Nephron progenitor cell (in vitro differentiated cells): ENCODE measurements at regions not wholly inside any gene's neighbourhood (a gene's known extent, or its start where the extent isn't known, plus 50 kb on each side); places are given as distances from the start of the nearest gene placed in this dataset.
A peak's percentile ranks its signal among the peaks of the same experiment; 100 is the strongest.
"Not testable (repeated sequence)": the region's sequence is repeated elsewhere in the genome, so short reads cannot be mapped to it uniquely, and the experiment has no call there.

Source experiments
- DNase-seq: peaks from one replicate; pipeline ENCODE4 v3.0.0; 2021
- H3K27ac Mint-ChIP-seq: 2 replicates; pipeline ENCODE4 v1.8.0; 2021; ENCODE audit warnings: mild to moderate bottlenecking, moderate library complexity, mixed read lengths
- H3K27me3 Mint-ChIP-seq: 2 replicates; pipeline ENCODE4 v1.8.0; 2021; ENCODE audit warnings: mild to moderate bottlenecking, low read depth, mixed read lengths; ENCODE audit not compliant: poor library complexity
- H3K36me3 Mint-ChIP-seq: 2 replicates; pipeline ENCODE4 v1.8.0; 2021; ENCODE audit warnings: low read depth, mixed read lengths
- H3K4me1 Mint-ChIP-seq: 2 replicates; pipeline ENCODE4 v1.8.0; 2021; ENCODE audit warnings: mixed read lengths
- H3K4me3 Mint-ChIP-seq: 2 replicates; pipeline ENCODE4 v1.8.0; 2021; ENCODE audit warnings: mild to moderate bottlenecking, moderate library complexity, mixed read lengths
- H3K9me3 Mint-ChIP-seq: 2 replicates; pipeline ENCODE4 v1.8.0; 2021; ENCODE audit warnings: mild to moderate bottlenecking, moderate library complexity, mixed read lengths
- CTCF ChIP-seq: fragments of 200-600 bp; sonication (generic); IDR thresholded peaks from 2 replicates; pipeline ENCODE4 v1.5.0; 2021; ENCODE audit warnings: antibody characterized with exemption

GRCh38 chr5:163894645-163895044, 389.2 kb downstream of the MAT2B start:
- no peak overlapping the region for H3K27ac Mint-ChIP-seq
- H3K4me3 Mint-ChIP-seq: no peak overlapping the region
- no peaks in the 10 kb centered on the region for H3K4me1 Mint-ChIP-seq
- H3K27me3 Mint-ChIP-seq: no peaks in the 10 kb centered on the region
- H3K9me3 Mint-ChIP-seq: no peaks in the 10 kb centered on the region
- TF ChIP-seq CTCF: no peak
- no peak for DNase-seq
- no peaks in the 10 kb centered on the region for H3K36me3 Mint-ChIP-seq

GRCh38 chr5:163898873-163899272, 393.5 kb downstream of the MAT2B start:
- H3K36me3 Mint-ChIP-seq: no peaks in the 10 kb centered on the region
- H3K4me1 Mint-ChIP-seq: no peaks in the 10 kb centered on the region
- no peak overlapping the region for H3K4me3 Mint-ChIP-seq
- H3K27ac Mint-ChIP-seq: no peak overlapping the region
- peaks cover 19% of the 10 kb centered on the region for H3K9me3 Mint-ChIP-seq
- TF ChIP-seq CTCF: no peak
- no peaks in the 10 kb centered on the region for H3K27me3 Mint-ChIP-seq
- DNase-seq: no peak

- not testable (repeated sequence) for H3K9me3 Mint-ChIP-seq, H3K4me1 Mint-ChIP-seq, H3K36me3 Mint-ChIP-seq, H3K27me3 Mint-ChIP-seq, H3K4me3 Mint-ChIP-seq, DNase-seq, H3K27ac Mint-ChIP-seq
Observed at GRCh38 chr5:163907783-163908182, 402.4 kb downstream of the MAT2B start.

GRCh38 chr5:163908253-163908652, 402.8 kb downstream of the MAT2B start:
- Mint-ChIP-seq H3K4me1 (no peaks in the 10 kb centered on the region), H3K27ac (peak overlapping the region; percentile 28), H3K4me3 (no peak overlapping the region), H3K36me3 (no peaks in the 10 kb centered on the region), H3K9me3 (no peaks in the 10 kb centered on the region), H3K27me3 (no peaks in the 10 kb centered on the region)
- no peak for TF ChIP-seq CTCF
- DNase-seq: no peak

GRCh38 chr5:163910226-163910625, 404.8 kb downstream of the MAT2B start:
- H3K9me3 Mint-ChIP-seq: no peaks in the 10 kb centered on the region
- DNase-seq: no peak
- H3K27ac Mint-ChIP-seq: no peak overlapping the region
- no peaks in the 10 kb centered on the region for H3K27me3 Mint-ChIP-seq
- no peak for TF ChIP-seq CTCF
- H3K36me3 Mint-ChIP-seq: no peaks in the 10 kb centered on the region
- H3K4me3 Mint-ChIP-seq: no peak overlapping the region
- peaks cover 11% of the 10 kb centered on the region for H3K4me1 Mint-ChIP-seq

- Mint-ChIP-seq H3K27me3 (no peaks in the 10 kb centered on the region), H3K9me3 (no peaks in the 10 kb centered on the region), H3K36me3 (no peaks in the 10 kb centered on the region), H3K4me3 (no peak overlapping the region), H3K4me1 (peaks cover 29% of the 10 kb centered on the region), H3K27ac (no peak overlapping the region)
- no peak for TF ChIP-seq CTCF
- DNase-seq: no peak
Observed at GRCh38 chr5:163912046-163912445, 406.6 kb downstream of the MAT2B start.
